NCI-H1092 treated with DMSO at 0.1 percent for 48 hours (cell line): ENCODE measurements at regions not wholly inside any gene's neighbourhood (a gene's known extent, or its start where the extent isn't known, plus 50 kb on each side); places are given as distances from the start of the nearest gene placed in this dataset.
A peak's percentile ranks its signal among the peaks of the same experiment; 100 is the strongest.
"Not testable (repeated sequence)": the region's sequence is repeated elsewhere in the genome, so short reads cannot be mapped to it uniquely, and the experiment has no call there.

Experiments used
- DNase-seq: peaks from one replicate; lab custom pipeline; 2025; lab: John Stamatoyannopoulos, UW

DNA sequence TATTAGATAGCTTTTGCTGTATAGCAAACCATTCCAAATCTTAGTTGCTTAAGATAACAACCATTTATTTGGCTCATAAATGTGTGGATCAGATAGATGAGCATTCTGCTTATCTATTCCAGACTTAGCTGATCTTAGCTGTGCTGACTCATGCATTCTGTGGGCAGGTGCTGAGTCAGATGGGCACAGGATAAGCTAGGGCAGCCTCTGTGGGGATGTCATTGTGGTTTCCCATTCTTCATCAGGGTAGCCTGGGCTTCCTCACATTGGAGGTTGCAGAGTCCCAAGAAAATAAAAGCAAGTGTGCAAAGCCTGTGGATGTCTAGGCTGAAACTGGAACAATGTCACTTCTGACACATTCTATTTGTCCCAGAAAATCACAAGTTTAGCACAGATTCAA lies 917.0 kb downstream of the TYW1 start:
- DNase-seq: no peak

DNA sequence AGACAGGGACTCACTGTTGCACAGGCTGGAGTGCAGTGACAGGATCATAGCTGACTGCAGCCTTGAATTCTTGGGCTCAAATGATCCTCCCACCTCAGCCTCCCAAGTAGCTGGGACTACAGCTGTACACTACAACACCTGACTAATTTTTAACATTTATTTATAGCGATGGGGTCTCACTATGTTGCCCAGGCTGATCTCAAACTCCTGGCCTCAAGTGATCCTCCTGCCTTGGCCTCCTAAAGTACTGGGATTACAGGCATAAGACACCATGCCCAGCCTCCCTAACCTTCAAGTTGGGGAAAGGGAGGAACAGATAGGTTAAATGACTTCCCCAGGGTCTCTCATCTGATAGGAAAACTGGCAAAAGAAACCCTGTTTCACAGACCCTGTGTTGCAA lies 919.5 kb downstream of the TYW1 start:
- DNase-seq: not testable (repeated sequence)

GRCh38 chr7:67916571-67917436 lies 920.2 kb downstream of the TYW1 start:
- DNase-seq: peak; percentile 34

- no peak for DNase-seq
Measured at GRCh38 chr7:67917437-67917755, 920.8 kb downstream of the TYW1 start.

DNA sequence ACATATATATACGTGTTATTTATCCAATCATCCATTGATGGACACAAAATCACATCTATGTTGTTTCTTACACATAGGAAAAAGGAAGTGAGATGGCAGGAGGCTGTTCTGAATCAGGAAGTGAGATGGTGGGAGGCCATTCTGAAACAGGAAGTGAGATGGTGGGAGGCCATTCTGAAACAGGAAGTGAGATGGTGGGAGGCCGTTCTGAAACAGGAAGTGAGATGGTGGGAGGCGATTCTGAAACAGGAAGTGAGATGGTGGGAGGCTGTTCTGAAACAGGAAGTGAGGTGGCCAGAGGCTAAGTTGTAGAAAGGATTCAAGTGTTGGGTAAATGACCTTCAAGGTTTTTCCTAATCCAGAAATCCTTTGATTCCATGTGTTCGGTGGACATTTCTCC lies 921.5 kb downstream of the TYW1 start:
- no peak for DNase-seq

DNA sequence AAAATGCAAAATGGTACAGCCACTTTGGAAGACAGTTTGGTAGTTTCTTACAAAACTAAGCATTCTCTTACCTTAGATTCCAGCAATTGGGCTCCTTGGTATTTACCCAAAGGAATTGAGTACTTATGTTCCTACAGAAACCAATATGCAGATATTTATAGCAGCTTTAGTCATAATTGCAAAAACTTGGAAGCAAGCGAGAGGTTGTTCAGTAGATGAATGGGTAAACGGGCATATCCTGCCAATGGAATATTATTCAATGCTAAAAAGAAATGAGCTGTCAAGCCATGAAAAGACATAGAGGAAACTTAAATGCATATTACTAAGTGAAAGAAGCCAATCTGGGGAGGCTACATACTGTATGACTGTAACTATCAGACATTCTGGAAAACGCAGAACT lies 926.7 kb downstream of the TYW1 start:
- no peak for DNase-seq

DNA sequence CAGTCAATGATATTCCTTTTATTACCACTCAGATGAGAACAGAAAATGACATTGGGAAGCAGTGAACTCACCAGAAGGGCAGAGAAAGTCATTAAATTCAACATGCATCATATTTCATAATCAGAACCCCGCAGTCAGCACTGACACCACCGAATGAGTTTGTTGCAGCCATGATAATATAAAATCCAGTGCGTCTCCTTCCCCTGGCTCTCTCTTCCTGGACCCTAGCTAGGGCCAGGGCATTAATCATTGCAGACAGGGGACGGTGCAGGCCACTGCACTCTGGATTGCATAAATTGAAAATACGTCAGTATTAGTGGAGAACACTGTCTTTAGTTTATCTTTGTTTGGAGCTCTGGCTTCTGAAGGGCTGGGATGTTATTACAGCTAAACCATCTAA lies 931.5 kb downstream of the TYW1 start:
- no peak for DNase-seq

DNA sequence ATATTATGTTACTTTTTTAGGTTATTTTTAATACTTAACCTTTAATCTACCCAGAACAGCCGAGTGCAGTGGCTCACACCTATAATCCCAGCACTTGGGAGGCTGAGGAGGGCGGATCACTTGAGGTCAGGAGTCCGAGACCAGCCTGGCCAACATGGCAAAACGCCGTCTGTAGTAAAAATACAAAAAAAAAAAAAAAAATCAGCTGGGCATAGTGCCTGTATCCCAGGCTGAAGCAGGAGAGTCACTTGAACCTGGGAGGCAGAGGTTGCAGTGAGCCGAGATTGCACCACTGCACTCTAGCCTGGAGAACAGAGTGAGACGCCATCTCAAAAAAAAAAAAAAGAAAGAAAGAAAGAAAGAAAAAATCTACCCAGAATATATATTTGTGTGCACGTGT lies 939.8 kb downstream of the TYW1 start:
- not testable (repeated sequence) for DNase-seq

- DNase-seq: no peak
Measured at GRCh38 chr7:67940400-67940799, 943.8 kb downstream of the TYW1 start.

GRCh38 chr7:67947191-67947590 lies 950.6 kb downstream of the TYW1 start:
- DNase-seq: no peak

DNA sequence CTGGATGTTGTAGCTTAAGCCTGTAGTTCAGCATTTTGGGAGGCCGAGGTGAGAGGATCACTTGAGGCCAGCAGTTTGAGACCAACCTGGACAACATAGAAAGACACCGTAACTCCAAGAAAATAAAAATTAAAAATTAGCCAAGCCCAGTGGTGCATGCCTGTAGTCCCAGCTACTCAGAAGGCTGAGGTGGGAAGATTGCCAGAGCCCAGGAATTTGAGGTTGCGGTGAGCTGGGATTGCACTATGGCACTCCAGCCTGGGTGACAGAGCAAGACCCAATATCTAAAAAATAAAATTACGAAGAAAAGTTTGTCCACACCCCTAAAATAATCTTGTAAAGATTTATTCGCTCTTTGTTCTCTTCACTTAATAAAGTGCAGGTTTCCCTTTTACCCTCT lies 951.0 kb downstream of the TYW1 start:
- DNase-seq: no peak

GRCh38 chr7:67950321-67951083 lies 953.9 kb downstream of the TYW1 start:
- DNase-seq: no peak

DNA sequence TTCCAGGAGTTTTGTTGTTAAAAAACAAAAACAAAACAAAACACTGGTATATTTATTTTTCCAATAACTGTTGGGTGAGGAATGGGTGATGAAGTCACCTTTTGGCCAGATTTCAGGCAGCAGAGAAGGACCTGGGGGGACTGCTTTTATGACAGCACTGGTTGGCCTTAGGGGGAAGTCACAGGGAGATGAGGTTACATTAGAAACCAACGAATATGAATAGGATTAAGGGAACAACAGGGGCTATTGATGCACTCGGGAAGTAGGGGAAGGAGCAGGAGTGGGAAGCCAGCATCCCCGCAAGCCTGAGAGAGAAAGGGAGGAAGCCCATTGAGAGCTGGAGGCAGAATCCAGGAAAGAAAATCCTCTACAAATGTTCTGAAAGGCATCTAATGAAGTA lies 958.4 kb downstream of the TYW1 start:
- DNase-seq: peak; percentile 12

DNA sequence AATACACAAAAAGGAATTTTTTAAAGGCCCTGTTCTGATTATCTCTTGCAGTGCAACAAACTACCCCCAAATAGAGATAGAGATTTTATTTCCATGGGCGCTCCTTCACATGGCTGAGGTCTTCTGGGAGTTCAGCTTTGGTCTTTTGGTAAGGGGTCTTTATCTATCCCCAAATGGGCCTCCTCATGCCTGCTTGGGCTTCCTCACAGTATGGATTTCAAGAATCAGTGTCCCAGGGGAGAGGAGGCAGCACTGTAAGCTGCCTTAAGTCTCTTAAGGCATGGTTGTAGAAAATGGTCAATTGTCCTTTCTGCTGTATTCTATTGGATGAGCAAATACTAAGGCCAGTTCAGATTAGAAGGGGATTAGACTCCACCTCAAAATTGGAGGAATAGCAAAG lies 966.2 kb downstream of the TYW1 start:
- DNase-seq: no peak

DNA sequence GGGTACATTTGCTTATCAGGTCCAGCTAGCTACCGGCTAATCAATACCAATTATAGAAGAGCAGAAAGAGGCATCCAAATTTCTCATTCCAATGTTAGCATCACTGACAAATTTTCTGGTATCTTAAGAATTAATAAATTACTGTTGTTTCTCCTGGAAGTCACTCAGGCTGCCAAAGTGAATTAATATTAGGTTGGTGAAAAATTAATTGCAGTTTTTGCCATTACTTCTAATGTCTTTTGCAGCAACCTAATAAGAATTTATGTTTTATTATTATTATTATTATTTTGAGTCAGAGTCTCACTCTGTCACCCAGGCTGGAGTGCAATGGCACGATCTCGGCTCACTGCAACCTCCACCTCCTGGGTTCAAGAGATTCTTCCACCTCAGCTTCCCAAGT lies 979.9 kb downstream of the TYW1 start:
- DNase-seq: no peak

- DNase-seq: no peak
Measured at GRCh38 chr7:67983486-67983885, 986.9 kb downstream of the TYW1 start.

DNA sequence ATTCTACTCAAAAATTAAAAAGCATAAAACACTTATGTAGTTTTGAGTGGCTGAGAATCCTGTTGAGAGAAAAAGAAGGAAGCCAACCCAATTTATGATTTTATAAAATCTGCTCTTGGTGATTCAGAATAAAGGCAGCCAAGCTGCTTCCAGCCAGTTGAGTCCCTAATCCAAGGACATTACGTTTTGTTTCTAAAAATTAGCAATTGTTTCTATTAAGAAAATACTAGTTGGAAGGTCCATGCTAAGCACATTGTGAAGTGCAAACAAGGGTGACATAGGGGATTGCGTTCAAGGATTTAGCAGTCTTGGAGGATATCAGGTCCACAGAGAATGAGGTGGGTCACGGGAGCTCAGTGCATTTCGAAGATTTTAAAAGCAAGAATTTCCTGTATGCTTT lies 987.7 kb downstream of the TYW1 start:
- no peak for DNase-seq

- DNase-seq: no peak
Measured at GRCh38 chr7:67989142-67989541, 992.5 kb downstream of the TYW1 start.

GRCh38 chr7:67990003-67990402 lies 993.4 kb downstream of the TYW1 start:
- no peak for DNase-seq

DNA sequence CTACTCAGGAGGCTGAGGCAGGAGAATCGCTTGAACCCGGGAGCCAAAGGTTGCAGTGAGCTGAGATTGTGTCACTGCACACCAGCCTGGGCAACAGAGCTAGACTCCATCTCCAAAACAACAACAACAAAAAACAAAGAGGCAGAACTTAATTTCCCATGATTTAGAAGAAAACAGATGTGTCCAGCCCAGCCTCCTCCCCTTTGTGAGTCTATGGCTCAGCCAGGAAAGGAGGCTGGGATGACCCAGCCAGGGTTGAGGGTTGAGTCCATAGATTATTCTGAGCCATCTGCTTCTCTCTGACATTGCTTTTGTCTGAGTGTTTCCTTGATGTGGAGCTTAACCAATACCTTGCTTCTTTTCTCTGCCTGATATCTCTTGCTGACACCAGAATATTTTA lies 994.1 kb downstream of the TYW1 start:
- no peak for DNase-seq

- no peak for DNase-seq
Measured at GRCh38 chr7:67992287-67992686, 995.7 kb downstream of the TYW1 start.

DNA sequence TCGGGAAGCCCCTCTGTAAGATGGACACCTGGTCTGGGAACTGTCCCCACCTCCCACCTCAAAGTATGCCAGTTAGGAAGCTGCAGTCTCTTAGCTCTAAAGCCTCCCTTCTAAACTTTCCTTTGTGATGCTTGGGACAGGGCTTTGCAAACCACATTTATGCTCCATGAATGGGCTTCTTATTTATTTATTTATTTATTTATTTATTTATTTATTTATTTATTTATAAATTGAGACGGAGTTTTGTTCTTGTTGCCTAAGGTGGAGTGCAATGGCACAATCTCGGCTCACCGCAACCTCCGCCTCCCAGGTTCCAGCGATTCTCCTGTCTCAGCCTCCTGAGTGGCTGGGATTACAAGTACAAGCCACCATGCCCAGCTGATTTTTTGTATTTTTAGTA lies 1009.4 kb downstream of the TYW1 start:
- DNase-seq: no peak

- no peak for DNase-seq
Measured at GRCh38 chr7:68006619-68007018, 1010.0 kb downstream of the TYW1 start.

GRCh38 chr7:68009716-68010115 lies 1013.1 kb downstream of the TYW1 start:
- no peak for DNase-seq
